GM21423 (cell line): ENCODE measurements at regions not wholly inside any gene's neighbourhood (a gene's known extent, or its start where the extent isn't known, plus 50 kb on each side); places are given as distances from the start of the nearest gene placed in this dataset.
"Not testable (repeated sequence)": the region's sequence is repeated elsewhere in the genome, so short reads cannot be mapped to it uniquely, and the experiment has no call there.

Experiments used
- ATAC-seq: cut with Tn5 transposase; IDR thresholded peaks from one replicate; pipeline ENCODE4 v1.9.1; 2021; ENCODE audit warnings: mild to moderate bottlenecking, moderate library complexity; ENCODE audit not compliant: unreplicated experiment

- ATAC-seq = no peak
These were observed 260.5 kb upstream of the CHRM3 start for GRCh38 chr1:239125893-239126292.

DNA sequence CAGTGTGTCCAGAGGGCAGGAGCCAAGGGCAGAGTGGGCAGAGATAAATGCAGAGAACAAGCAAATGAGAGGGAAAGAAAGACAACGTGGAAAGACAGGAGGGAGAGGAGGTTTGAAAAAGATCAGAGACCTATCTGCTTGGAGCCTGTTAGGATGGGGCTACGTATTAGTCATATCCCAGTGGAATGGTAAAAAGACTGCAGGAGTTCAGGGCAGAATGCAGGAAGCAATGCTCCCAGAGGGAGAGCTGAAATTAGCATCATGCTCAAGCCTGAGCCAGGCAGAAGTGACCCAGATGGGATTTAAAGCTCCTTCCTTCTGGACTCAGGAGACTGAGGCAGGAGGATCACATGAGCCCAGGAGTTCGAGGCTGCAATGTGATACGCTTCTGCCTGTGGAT lies 261.3 kb upstream of the CHRM3 start:
- no peak for ATAC-seq

DNA sequence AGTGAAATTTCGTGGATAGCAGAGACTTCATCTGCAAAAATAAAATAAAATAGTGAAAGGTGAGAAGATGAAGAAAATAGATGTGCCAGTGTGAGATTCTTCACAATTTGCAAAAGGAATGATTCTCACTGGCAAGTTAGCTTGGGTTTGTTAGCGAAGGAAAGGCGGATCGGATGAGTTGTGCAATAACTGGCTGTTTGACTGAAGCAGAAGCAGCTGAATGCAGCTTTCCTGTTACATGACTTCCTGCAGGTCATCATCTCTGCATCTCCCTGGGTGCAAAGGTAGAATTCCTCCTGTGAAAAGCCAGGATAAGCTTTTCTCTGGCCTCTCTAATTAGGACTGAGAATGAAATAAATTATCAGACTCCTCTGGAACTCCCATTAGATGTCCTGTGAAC lies 263.1 kb upstream of the CHRM3 start:
- no peak for ATAC-seq

- ATAC-seq = no peak
These were observed 274.1 kb upstream of the CHRM3 start for GRCh38 chr1:239112101-239112935.

GRCh38 chr1:239107676-239108075 lies 278.7 kb upstream of the CHRM3 start:
- no peak for ATAC-seq

GRCh38 chr1:239106689-239107088 lies 279.7 kb upstream of the CHRM3 start:
- not testable (repeated sequence) for ATAC-seq

DNA sequence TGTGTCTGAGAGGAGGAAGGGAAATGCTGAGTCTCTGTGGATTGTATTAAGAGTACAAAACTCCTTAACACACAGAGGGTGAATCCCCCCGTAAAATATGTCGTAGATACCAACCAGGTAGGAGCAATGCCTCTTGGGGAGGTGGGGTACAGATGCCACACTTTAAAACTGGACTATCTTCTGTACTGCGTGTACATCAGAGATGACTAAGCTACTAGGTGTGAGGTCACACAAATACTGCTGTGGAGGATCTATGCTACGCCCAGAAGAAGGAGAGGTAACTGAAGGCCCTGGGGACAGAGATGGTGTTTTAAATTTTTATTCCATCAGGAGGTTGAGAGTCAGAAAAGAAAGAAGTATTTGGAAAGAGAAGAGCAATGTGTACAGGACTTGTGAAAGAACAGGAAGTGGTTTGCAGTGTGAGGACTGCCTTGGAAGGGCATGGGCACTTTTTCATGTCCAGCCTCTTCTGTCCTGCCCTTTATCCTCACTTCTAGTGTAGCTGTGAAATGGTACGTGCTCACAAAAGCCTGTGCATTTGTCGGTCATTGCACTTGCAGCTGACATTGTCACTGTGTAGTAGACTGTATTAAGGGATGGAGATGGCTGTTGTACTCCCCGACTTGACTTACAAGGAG lies 287.8 kb upstream of the CHRM3 start:
- ATAC-seq = no peak

DNA sequence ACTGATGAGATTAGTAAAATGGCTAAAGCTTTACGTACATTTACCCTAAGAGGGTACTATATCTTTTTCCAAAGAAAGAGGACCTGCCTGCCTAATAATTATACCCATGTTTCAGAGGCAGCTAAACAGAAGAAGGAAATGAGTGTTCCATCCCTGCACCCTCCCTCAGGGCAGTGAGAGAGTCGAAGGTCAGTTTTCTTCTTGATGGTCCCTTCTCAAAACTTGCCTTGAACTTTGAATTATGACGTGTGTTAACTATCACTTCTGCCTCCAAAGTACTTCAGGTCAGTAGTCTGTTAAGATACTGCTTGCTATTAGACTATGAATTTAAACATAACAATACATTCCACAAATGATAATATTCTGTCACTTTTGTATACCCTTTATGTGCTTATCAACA lies 294.8 kb upstream of the CHRM3 start:
- ATAC-seq = no peak

DNA sequence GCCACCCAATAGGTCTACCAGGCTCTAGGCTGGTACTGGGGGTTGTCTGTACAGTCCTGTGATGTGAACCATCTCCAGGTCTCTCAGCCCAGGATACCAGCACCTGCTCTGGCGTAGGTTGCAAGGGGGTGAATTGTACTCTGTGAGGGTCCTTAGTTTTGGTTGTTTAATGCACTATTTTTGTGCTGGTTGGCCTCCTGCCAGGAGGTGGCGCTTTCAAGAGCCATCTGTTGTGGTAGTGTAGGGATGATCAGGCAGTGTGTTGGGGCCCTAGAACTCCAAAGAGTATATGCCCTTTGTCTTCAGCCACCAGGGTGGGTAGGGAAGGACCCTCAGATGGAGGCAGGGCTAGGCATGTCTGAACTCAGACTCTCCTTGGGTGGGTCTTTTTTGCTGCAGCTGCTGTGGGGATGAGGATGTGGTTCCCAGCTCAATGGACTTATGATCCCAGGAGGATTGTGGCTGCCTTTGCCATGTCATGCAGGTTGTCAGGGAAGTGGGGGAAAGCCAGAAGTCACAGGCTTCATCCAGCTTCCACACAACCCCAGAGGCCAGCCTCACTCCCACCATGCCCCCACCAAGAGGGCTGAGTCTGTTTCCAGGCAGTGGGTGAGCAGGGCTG lies 301.8 kb upstream of the CHRM3 start:
- ATAC-seq = no peak

GRCh38 chr1:239081947-239082346 lies 304.4 kb upstream of the CHRM3 start:
- ATAC-seq = not testable (repeated sequence)

GRCh38 chr1:239067480-239067879 lies 318.9 kb upstream of the CHRM3 start:
- ATAC-seq = no peak

DNA sequence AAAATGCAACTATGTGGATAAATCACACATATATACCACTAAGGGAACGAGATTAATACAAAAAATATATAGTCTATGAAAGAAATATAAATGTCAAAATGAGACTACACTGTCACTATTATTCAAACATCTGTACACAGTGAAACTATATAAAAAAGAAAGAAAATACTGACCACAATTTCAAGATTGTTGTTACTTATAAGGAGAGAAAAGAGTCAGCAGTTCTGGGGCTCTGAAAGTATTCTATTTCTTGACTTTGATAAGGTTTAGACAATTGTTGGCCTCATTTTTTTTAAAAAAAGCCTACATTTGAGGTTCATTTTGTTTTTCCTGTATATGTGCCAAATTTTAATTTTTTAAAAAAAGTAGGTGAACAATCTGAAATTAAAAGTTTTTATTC lies 319.3 kb upstream of the CHRM3 start:
- no peak for ATAC-seq

GRCh38 chr1:239061770-239062169 lies 324.6 kb upstream of the CHRM3 start:
- ATAC-seq = no peak

DNA sequence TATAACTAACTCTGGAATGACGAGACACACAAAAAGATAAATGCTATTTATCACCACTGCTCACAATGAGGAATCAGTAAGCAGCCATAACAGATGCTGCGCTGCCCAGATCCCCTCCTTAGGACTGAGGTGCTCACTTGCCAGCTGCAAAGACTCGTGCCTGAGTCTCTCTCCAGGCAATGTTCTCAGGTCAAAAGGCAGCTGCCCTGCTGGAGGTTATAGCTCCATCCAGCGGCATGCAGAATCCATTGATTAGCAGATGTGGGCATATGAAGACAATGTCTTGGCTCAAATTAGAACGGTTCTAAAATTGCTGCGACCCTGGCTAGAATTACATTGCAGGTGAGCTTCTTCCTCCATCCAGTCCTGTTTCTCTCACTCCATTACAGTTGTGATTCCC lies 328.2 kb upstream of the CHRM3 start:
- ATAC-seq = no peak

- no peak for ATAC-seq
These were observed 329.4 kb upstream of the CHRM3 start for GRCh38 chr1:239056940-239057339.

DNA sequence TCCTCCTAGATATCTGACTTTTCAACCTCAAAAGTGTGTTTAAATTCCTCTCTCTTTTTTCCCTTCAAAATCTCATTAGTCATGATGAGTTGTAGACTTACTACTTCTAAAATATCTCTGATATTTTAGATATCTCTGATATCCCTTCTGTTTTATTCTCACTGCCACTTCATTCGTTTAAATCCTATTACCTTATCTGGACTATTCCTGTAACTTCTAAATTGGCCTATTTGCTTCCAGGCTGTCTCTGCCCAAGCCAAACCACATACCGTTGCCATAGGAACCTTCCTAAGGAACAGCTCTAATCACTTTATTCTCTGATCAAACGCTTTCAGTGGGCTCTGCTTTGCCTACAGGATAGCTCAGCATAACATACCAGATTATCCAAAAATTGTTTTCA lies 333.1 kb upstream of the CHRM3 start:
- no peak for ATAC-seq

DNA sequence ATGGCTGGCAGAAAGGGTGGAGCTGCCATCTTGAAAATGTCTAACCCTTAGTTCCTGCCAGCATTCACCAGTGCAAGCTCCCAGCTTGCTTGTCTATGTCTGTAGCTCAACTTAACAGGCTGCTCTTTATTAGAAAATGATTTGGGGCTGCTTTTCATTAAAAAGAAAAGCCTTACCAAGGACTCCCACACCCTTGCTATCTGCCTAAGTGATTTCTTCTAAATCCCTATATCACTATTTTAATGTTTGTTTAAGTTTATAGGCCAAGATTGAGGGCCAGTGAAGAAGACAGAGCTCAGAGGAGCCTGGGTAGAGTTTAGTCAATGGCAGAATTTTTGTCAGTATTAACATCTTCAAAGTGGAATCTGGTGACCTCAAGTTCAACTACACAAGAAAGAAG lies 336.8 kb upstream of the CHRM3 start:
- no peak for ATAC-seq

DNA sequence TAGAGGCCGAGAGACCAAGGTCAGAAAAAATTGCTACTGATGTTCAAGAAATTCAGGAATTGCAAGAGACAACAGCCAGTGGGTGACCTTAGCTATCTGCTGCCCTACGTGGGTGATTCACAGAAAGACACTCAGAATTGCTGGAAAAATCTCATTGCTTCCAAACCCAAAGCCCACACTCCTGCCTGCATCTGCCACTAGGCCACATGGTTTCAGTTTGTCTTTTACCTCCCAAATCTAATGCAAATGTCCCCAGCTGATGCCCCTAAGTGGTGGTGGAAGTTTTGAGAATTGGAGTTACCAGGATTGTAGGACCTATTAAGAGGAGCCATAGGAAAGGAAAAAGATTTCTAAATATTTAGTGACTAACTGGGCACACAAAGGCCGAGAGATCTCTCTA lies 341.5 kb upstream of the CHRM3 start:
- ATAC-seq = no peak

- no peak for ATAC-seq
These were observed 345.8 kb upstream of the CHRM3 start for GRCh38 chr1:239040523-239040922.

GRCh38 chr1:239031310-239031709 lies 355.1 kb upstream of the CHRM3 start:
- no peak for ATAC-seq

DNA sequence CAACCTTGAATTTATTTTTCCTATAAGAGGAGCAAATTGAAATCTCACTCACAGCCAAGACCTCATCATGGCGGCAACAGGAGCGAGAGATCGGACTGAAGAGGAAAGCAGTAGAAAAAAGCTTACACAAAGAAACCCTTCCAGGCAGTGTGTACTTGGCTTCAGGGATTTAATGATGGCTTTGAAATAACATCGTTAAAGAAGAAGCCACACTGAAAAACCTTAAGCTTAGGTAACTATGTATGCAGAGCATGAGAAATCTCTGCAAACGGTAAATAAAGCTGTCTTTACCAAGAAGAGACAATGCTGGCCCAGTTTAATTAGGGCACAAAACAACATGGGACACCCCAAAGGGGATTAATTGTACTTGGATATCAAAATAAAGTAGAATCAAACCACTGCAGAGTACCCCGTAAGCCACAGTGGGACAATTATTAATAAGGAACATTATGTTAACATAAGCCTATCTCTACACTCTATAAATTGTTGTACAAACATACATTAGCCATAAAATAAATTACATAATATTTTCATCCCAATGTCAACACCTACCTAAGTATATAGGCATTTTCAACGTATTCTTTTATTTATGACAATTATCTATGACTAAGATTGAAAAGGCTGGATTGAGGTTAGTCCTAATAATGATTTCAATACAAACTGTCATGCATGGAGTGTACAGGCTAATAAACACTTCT lies 360.2 kb upstream of the CHRM3 start:
- ATAC-seq = no peak

GRCh38 chr1:239025223-239025622 lies 361.1 kb upstream of the CHRM3 start:
- no peak for ATAC-seq
